OCI-LY7 (cell line): ENCODE measurements at regions not wholly inside any gene's neighbourhood (a gene's known extent, or its start where the extent isn't known, plus 50 kb on each side); places are given as distances from the start of the nearest gene placed in this dataset.

ENCODE experiments used
- BruUV-seq: library from RNA; stranded (reverse); fragments of 400-500 nt; replicated peaks from 2 replicates; lab custom pipeline; 2021; lab: Mats Ljungman, UMichigan
- CTCF ChIA-PET: fragments of 300-600 bp; sonication (Branson Sonifier 250); formaldehyde crosslinking; loops from one replicate; lab custom pipeline; 2022; ENCODE audit warnings: antibody characterized with exemption; ENCODE audit not compliant: unreplicated experiment; lab: Charles Lee
- POLR2A ChIA-PET: fragments of 300-600 bp; sonication (Branson Sonifier 250); formaldehyde crosslinking; loops from one replicate; lab custom pipeline; 2022; ENCODE audit warnings: antibody characterized with exemption; lab: Charles Lee
- DNase-seq: peaks from one replicate; pipeline ENCODE4 v3.0.0-alpha.2; 2015; ENCODE audit warnings: low spot score
- H2AFZ ChIP-seq: fragments of 200-600 bp; sonication (generic), shearing (Covaris generic); 2 replicates; pipeline ENCODE4 v1.6.1; 2014; ENCODE audit warnings: mild to moderate bottlenecking, antibody characterized with exemption, low read length, moderate library complexity
- H3K27ac ChIP-seq: fragments of 200-600 bp; sonication (generic); 2 replicates; pipeline ENCODE4 v1.5.1; 2014; ENCODE audit warnings: mixed run types, low read depth, mild to moderate bottlenecking, moderate library complexity, low read length, inconsistent platforms; ENCODE audit not compliant: poor library complexity, severe bottlenecking
- H3K36me3 ChIP-seq: fragments of 200-600 bp; sonication (generic); 2 replicates; pipeline ENCODE4 v1.6.1; 2014; ENCODE audit warnings: mild to moderate bottlenecking, antibody characterized with exemption, low read length, moderate library complexity, mixed read lengths; ENCODE audit not compliant: insufficient read depth
- H3K4me1 ChIP-seq: fragments of 200-600 bp; sonication (generic); 2 replicates; pipeline ENCODE4 v1.5.1; 2014; ENCODE audit warnings: mild to moderate bottlenecking, low read length; ENCODE audit not compliant: insufficient read depth, poor library complexity, severe bottlenecking
- H3K4me2 ChIP-seq: fragments of 200-600 bp; sonication (generic); 2 replicates; pipeline ENCODE4 v1.6.1; 2014; ENCODE audit warnings: mild to moderate bottlenecking, low read length
- H3K4me3 ChIP-seq: fragments of 200-600 bp; sonication (generic); 2 replicates; pipeline ENCODE4 v1.5.1; 2014; ENCODE audit warnings: mild to moderate bottlenecking, low read depth, low read length; ENCODE audit not compliant: poor library complexity, severe bottlenecking
- H3K79me2 ChIP-seq: fragments of 200-600 bp; sonication (generic); 2 replicates; pipeline ENCODE4 v1.6.1; 2016; ENCODE audit warnings: low read depth, mild to moderate bottlenecking, low read length, moderate library complexity, mixed read lengths; ENCODE audit not compliant: insufficient read depth
- H3K9me2 ChIP-seq: fragments of 200-600 bp; sonication (generic); 2 replicates; pipeline ENCODE4 v1.6.1; 2016; ENCODE audit warnings: mild to moderate bottlenecking, low read length, mixed read lengths; ENCODE audit not compliant: insufficient read depth
- H3K9me3 ChIP-seq: fragments of 200-600 bp; sonication (generic); 2 replicates; pipeline ENCODE4 v1.6.1; 2014; ENCODE audit warnings: mild to moderate bottlenecking, mixed run types, low read length, mixed read lengths
- H4K20me1 ChIP-seq: fragments of 200-600 bp; sonication (generic); 2 replicates; pipeline ENCODE4 v1.6.1; 2014; ENCODE audit warnings: mild to moderate bottlenecking, antibody characterized with exemption, low read length, moderate library complexity, mixed read lengths; ENCODE audit not compliant: insufficient read depth
- EZH2phosphoT487 ChIP-seq: fragments of 200-600 bp; sonication (generic); IDR thresholded peaks from 2 replicates; pipeline ENCODE4 v1.6.1; 2018; ENCODE audit warnings: low read depth, borderline replicate concordance, mild to moderate bottlenecking, mixed run types, antibody characterized with exemption, low read length, moderate library complexity, mixed read lengths
- intact Hi-C: fragments of 100-400 bp; cut with micrococcal nuclease; formaldehyde crosslinking; loops from one replicate; pipeline ENCODE4 v1.10.0; 2022; ENCODE audit not compliant: unreplicated experiment
- TF ChIP-seq, protein P1 (sequence below): fragments of 200-600 bp; sonication (generic); conservative IDR thresholded peaks from 2 replicates; pipeline ENCODE4 v1.5.1; 2014; ENCODE audit warnings: mild to moderate bottlenecking, antibody characterized with exemption, low read length, moderate library complexity, mixed read lengths

GRCh38 chr5:2175041-2175440 lies 292.3 kb upstream of the IRX4 start:
- intact Hi-C loops: no loop called here
- no peak overlapping the region for H3K27ac ChIP-seq
- BruUV-seq: no TSS peak
- no peaks in the 10 kb centered on the region for H3K4me1 ChIP-seq
- ChIA-PET POLR2A (no interaction called here), CTCF (no interaction called here)
- no peak overlapping the region for H3K4me3 ChIP-seq
- no peaks in the 10 kb centered on the region for H3K9me3 ChIP-seq
- H2AFZ ChIP-seq: no peak overlapping the region
- no peaks in the 10 kb centered on the region for H3K36me3 ChIP-seq
- DNase-seq: no peak
- TF ChIP-seq EZH2phosphoT487: no peak
- TF ChIP-seq, protein P1, sequence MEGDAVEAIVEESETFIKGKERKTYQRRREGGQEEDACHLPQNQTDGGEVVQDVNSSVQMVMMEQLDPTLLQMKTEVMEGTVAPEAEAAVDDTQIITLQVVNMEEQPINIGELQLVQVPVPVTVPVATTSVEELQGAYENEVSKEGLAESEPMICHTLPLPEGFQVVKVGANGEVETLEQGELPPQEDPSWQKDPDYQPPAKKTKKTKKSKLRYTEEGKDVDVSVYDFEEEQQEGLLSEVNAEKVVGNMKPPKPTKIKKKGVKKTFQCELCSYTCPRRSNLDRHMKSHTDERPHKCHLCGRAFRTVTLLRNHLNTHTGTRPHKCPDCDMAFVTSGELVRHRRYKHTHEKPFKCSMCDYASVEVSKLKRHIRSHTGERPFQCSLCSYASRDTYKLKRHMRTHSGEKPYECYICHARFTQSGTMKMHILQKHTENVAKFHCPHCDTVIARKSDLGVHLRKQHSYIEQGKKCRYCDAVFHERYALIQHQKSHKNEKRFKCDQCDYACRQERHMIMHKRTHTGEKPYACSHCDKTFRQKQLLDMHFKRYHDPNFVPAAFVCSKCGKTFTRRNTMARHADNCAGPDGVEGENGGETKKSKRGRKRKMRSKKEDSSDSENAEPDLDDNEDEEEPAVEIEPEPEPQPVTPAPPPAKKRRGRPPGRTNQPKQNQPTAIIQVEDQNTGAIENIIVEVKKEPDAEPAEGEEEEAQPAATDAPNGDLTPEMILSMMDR: no peak
- H3K9me2 ChIP-seq: no peaks in the 10 kb centered on the region
- H3K4me2 ChIP-seq: no peak overlapping the region
- H4K20me1 ChIP-seq: no peaks in the 10 kb centered on the region
- H3K79me2 ChIP-seq: no peaks in the 10 kb centered on the region

- no peak for DNase-seq
- no peaks in the 10 kb centered on the region for H3K79me2 ChIP-seq
- no peaks in the 10 kb centered on the region for H3K4me1 ChIP-seq
- no peaks in the 10 kb centered on the region for H3K36me3 ChIP-seq
- POLR2A ChIA-PET: no interaction called here
- CTCF ChIA-PET: no interaction called here
- no peak overlapping the region for H3K4me2 ChIP-seq
- no peaks in the 10 kb centered on the region for H3K9me3 ChIP-seq
- no peaks in the 10 kb centered on the region for H4K20me1 ChIP-seq
- no peak overlapping the region for H2AFZ ChIP-seq
- H3K9me2 ChIP-seq: no peaks in the 10 kb centered on the region
- no peak overlapping the region for H3K27ac ChIP-seq
- intact Hi-C loops: no loop called here
- TF ChIP-seq, protein P1: no peak
- no peak for TF ChIP-seq EZH2phosphoT487
- BruUV-seq: no TSS peak
- no peak overlapping the region for H3K4me3 ChIP-seq
Measured at GRCh38 chr5:2174538-2174937, 291.8 kb upstream of the IRX4 start.

DNA sequence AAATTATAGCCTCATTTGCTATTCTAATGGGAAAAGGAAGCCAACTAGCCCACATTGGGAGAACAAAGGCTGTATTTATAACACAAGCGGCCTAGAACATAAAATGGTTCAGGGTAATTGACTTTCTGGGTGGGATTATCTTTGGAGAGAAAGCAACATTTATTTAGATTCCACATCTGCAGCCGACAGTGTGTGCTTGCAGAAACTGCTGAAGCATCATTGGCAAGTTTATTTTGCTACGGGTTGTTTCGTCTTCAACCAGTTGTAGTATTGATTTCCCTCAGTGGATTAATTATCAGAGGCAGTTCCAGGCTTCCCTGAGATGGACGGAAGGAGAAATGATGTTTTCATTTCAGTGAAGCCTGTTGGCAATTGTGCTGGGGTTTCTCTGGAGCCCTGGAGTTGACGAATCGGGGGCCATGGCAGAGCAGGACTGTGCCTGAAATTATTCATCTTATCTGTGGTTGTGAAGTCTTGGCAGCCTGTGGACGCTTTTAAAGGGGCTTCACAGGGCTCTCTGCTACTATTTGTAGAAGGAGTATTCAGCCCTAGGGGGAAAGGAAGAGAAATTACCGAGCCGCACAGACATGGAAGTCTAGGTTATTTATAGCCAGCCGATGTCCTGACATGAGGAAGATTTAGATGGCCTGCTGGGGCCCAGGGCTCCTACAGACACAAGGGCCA lies 290.6 kb upstream of the IRX4 start:
- no peak for DNase-seq
- intact Hi-C loops: no loop called here
- TF ChIP-seq, protein P1: no peak
- no peak for TF ChIP-seq EZH2phosphoT487
- Histone ChIP-seq H3K4me1 (no peaks in the 10 kb centered on the region), H4K20me1 (no peaks in the 10 kb centered on the region), H2AFZ (no peak overlapping the region), H3K9me2 (no peaks in the 10 kb centered on the region), H3K36me3 (no peaks in the 10 kb centered on the region), H3K4me2 (no peak overlapping the region), H3K4me3 (no peak overlapping the region), H3K79me2 (no peaks in the 10 kb centered on the region), H3K27ac (no peak overlapping the region), H3K9me3 (no peaks in the 10 kb centered on the region)
- CTCF ChIA-PET: no interaction called here
- BruUV-seq: no TSS peak
- POLR2A ChIA-PET: no interaction called here
